ENCODE measurements at regions not wholly inside any gene's neighbourhood (a gene's known extent, or its start where the extent isn't known, plus 50 kb on each side); places are given as distances from the start of the nearest gene placed in this dataset.

- Histone ChIP-seq H3K36me3 (no peaks in the 10 kb centered on the region), H3K4me3 (no peak overlapping the region), H3K27ac (no peak overlapping the region), H3K27me3 (no peaks in the 10 kb centered on the region), H3K4me1 (no peaks in the 10 kb centered on the region), H3K9me3 (no peaks in the 10 kb centered on the region)
- DNase-seq (ENCODE audit: extremely low spot score in 2 of 2) = no peak
- intact Hi-C loops (cut with DNase I) = no loop called here
- TF ChIP-seq, protein P1, sequence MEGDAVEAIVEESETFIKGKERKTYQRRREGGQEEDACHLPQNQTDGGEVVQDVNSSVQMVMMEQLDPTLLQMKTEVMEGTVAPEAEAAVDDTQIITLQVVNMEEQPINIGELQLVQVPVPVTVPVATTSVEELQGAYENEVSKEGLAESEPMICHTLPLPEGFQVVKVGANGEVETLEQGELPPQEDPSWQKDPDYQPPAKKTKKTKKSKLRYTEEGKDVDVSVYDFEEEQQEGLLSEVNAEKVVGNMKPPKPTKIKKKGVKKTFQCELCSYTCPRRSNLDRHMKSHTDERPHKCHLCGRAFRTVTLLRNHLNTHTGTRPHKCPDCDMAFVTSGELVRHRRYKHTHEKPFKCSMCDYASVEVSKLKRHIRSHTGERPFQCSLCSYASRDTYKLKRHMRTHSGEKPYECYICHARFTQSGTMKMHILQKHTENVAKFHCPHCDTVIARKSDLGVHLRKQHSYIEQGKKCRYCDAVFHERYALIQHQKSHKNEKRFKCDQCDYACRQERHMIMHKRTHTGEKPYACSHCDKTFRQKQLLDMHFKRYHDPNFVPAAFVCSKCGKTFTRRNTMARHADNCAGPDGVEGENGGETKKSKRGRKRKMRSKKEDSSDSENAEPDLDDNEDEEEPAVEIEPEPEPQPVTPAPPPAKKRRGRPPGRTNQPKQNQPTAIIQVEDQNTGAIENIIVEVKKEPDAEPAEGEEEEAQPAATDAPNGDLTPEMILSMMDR (IDR thresholded peaks at IDR 0.05) = no peak
- TF ChIP-seq POLR2A (IDR thresholded peaks at IDR 0.05) (no peak), POLR2AphosphoS5 (IDR thresholded peaks at IDR 0.05; ENCODE audit: insufficient read depth in 1 of 2, low read depth in 1 of 2) (no peak)
Measured at GRCh38 chr13:91264484-91264883, 83.0 kb upstream of the MIR17HG start.

GRCh38 chr13:91269237-91269636 lies 78.2 kb upstream of the MIR17HG start:
- no peaks in the 10 kb centered on the region for H3K4me1 ChIP-seq
- H3K36me3 ChIP-seq = no peaks in the 10 kb centered on the region
- no peak overlapping the region for H3K27ac ChIP-seq
- no peak for TF ChIP-seq POLR2AphosphoS5 (IDR thresholded peaks at IDR 0.05; ENCODE audit: insufficient read depth in 1 of 2, low read depth in 1 of 2)
- no peak for TF ChIP-seq POLR2A (IDR thresholded peaks at IDR 0.05)
- TF ChIP-seq, protein P1 (IDR thresholded peaks at IDR 0.05) = no peak
- H3K9me3 ChIP-seq = no peaks in the 10 kb centered on the region
- H3K27me3 ChIP-seq = no peaks in the 10 kb centered on the region
- no peak for DNase-seq (ENCODE audit: extremely low spot score in 2 of 2)
- intact Hi-C loops (cut with DNase I) = no loop called here
- no peak overlapping the region for H3K4me3 ChIP-seq

DNA sequence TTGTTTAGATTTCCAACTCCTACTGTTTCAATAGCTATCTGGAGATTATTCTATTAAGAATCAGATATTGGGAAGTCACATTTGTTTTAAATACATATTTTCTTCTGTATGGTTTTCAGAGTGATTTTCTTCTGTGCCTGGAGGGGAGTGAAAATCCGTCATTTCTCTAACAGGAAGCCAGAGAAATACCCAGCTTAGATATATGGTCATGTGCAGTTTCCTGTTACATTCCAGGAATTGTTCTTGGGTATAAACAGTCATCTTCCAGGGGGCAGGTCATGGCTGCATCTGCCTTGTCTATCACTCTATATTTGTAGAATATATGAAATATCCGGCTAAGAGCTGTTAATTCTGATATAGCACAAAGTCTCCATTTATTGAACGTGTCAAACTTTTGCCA lies 77.5 kb upstream of the MIR17HG start:
- no peak for DNase-seq (ENCODE audit: extremely low spot score in 2 of 2)
- H3K4me1 ChIP-seq = no peaks in the 10 kb centered on the region
- no peaks in the 10 kb centered on the region for H3K27me3 ChIP-seq
- no peaks in the 10 kb centered on the region for H3K36me3 ChIP-seq
- no peak overlapping the region for H3K27ac ChIP-seq
- TF ChIP-seq POLR2AphosphoS5 (IDR thresholded peaks at IDR 0.05; ENCODE audit: insufficient read depth in 1 of 2, low read depth in 1 of 2) (no peak), POLR2A (IDR thresholded peaks at IDR 0.05) (no peak)
- TF ChIP-seq, protein P1 (IDR thresholded peaks at IDR 0.05) = no peak
- H3K4me3 ChIP-seq = no peak overlapping the region
- intact Hi-C loops (cut with DNase I) = no loop called here
- no peaks in the 10 kb centered on the region for H3K9me3 ChIP-seq

GRCh38 chr13:91272235-91272777 lies 75.2 kb upstream of the MIR17HG start:
- intact Hi-C loops (cut with DNase I) = no loop called here
- TF ChIP-seq, protein P1 (IDR thresholded peaks at IDR 0.05) = no peak
- TF ChIP-seq POLR2AphosphoS5 (IDR thresholded peaks at IDR 0.05; ENCODE audit: insufficient read depth in 1 of 2, low read depth in 1 of 2) (no peak), POLR2A (IDR thresholded peaks at IDR 0.05) (no peak)
- no peaks in the 10 kb centered on the region for H3K9me3 ChIP-seq

GRCh38 chr13:91273675-91274074 lies 73.8 kb upstream of the MIR17HG start:
- no peak overlapping the region for H3K27ac ChIP-seq
- H3K36me3 ChIP-seq = no peaks in the 10 kb centered on the region
- no peaks in the 10 kb centered on the region for H3K27me3 ChIP-seq
- no peaks in the 10 kb centered on the region for H3K4me1 ChIP-seq
- DNase-seq (ENCODE audit: extremely low spot score in 2 of 2) = no peak
- H3K9me3 ChIP-seq = no peaks in the 10 kb centered on the region
- H3K4me3 ChIP-seq = no peak overlapping the region
- TF ChIP-seq, protein P1 (IDR thresholded peaks at IDR 0.05) = no peak
- TF ChIP-seq POLR2AphosphoS5 (IDR thresholded peaks at IDR 0.05; ENCODE audit: insufficient read depth in 1 of 2, low read depth in 1 of 2) = no peak
- no peak for TF ChIP-seq POLR2A (IDR thresholded peaks at IDR 0.05)
- intact Hi-C loops (cut with DNase I) = no loop called here

More at GRCh38 chr13:91272235-91272777, 75.2 kb upstream of the MIR17HG start:
- Histone ChIP-seq H3K4me3 (no peak overlapping the region), H3K27ac (no peak overlapping the region), H3K36me3 (no peaks in the 10 kb centered on the region), H3K4me1 (no peaks in the 10 kb centered on the region), H3K27me3 (no peaks in the 10 kb centered on the region)
- DNase-seq (ENCODE audit: extremely low spot score in 2 of 2) = no peak

Measured in vagina (tissue), 2 donors.